Muscle of leg (tissue), 3 donors: ENCODE measurements at regions not wholly inside any gene's neighbourhood (a gene's known extent, or its start where the extent isn't known, plus 50 kb on each side); places are given as distances from the start of the nearest gene placed in this dataset.
"Not testable (repeated sequence)": the region's sequence is repeated elsewhere in the genome, so short reads cannot be mapped to it uniquely, and the experiment has no call there.

Source experiments
- DNase-seq: peaks from one replicate; pipeline ENCODE4 v3.0.0; 2013
- H3K27ac ChIP-seq: one replicate; pipeline ENCODE4 v1.5.1; 2013; ENCODE audit warnings: mild to moderate bottlenecking, low read length, control low read depth
- H3K27me3 ChIP-seq: one replicate; pipeline ENCODE4 v1.6.1; 2013; ENCODE audit warnings: low read length; ENCODE audit not compliant: control insufficient read depth, insufficient read depth
- H3K36me3 ChIP-seq: one replicate; pipeline ENCODE4 v1.6.1; 2013; ENCODE audit warnings: low read length; ENCODE audit not compliant: control insufficient read depth, insufficient read depth
- H3K4me1 ChIP-seq: one replicate; pipeline ENCODE4 v1.6.1; 2013; ENCODE audit warnings: low read length; ENCODE audit not compliant: control insufficient read depth, insufficient read depth
- H3K4me3 ChIP-seq: one replicate; pipeline ENCODE4 v1.5.1; 2013; ENCODE audit warnings: low read length, control low read depth
- H3K9me3 ChIP-seq: replicated peaks from 2 replicates; pipeline ENCODE4 v1.6.1; 2013; ENCODE audit warnings: low read depth, low read length; ENCODE audit not compliant: control insufficient read depth
- WGBS: methylation state at CpG from one replicate; pipeline ENCODE4 v1.1.5; 2013; ENCODE audit warnings: missing lambda C conversion rate; ENCODE audit not compliant: insufficient coverage; 5-methylcytosine and 5-hydroxymethylcytosine counted together

GRCh38 chr12:131459773-131460365 lies 251.0 kb upstream of the SFSWAP start:
- Histone ChIP-seq H3K27ac (no peak overlapping the region), H3K9me3 (no peaks in the 10 kb centered on the region), H3K4me3 (no peak overlapping the region), H3K27me3 (peaks cover 17% of the 10 kb centered on the region), H3K4me1 (no peaks in the 10 kb centered on the region), H3K36me3 (no peaks in the 10 kb centered on the region)
- 68% methylated on average over 10 of the region's 21 CpGs for WGBS
- no peak for DNase-seq

DNA sequence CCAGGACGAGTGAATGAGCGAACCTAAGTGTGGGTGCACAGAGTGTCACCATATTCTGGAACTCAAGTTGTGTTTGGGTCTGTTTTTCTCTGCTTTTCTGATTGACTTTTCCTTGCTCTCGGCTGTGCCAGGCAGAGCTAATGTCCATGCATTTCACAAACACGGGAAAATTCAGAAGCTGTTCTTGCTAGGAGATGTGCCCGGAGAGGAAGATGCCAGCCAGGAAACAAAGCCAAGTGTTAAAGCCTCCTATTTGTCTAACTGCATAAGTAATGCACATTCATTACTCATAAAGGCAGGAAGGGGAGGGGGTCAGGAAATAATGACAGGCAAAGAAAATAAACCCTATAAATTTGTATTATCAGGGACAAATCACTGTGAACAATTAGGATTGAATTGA lies 250.4 kb upstream of the SFSWAP start:
- H3K27ac ChIP-seq = no peak overlapping the region
- no peak overlapping the region for H3K4me3 ChIP-seq
- WGBS = no CpG with 5 or more reads among the region's 5 CpGs
- no peaks in the 10 kb centered on the region for H3K4me1 ChIP-seq
- peaks cover 17% of the 10 kb centered on the region for H3K27me3 ChIP-seq
- DNase-seq = peak; percentile 21
- H3K9me3 ChIP-seq = no peaks in the 10 kb centered on the region
- H3K36me3 ChIP-seq = no peaks in the 10 kb centered on the region

DNA sequence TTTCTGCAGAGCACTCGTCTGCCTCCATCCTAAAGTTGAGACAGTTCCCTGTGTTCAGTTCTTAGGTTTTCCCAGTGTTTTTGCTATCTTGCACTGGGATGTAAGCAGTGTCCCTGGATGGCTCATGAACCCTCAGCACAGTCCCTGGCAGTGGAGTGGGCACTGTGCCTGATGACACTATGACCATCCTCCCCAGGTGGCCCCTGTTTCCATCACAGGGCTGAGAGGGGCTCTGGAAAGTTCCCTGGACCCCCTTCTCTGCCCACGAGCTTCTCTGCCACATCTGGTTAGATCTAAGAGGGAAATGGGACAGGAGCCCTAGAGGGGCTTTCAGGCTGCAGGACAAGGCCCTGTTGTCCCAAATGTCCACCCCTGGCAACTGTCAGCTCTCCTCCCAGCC lies 249.8 kb upstream of the SFSWAP start:
- DNase-seq = no peak
- H3K4me3 ChIP-seq = no peak overlapping the region
- no peak overlapping the region for H3K27ac ChIP-seq
- H3K36me3 ChIP-seq = no peaks in the 10 kb centered on the region
- peaks cover 13% of the 10 kb centered on the region for H3K27me3 ChIP-seq
- no peaks in the 10 kb centered on the region for H3K4me1 ChIP-seq
- H3K9me3 ChIP-seq = no peaks in the 10 kb centered on the region
- 44% methylated on average over 1 of the region's 2 CpGs for WGBS

DNA sequence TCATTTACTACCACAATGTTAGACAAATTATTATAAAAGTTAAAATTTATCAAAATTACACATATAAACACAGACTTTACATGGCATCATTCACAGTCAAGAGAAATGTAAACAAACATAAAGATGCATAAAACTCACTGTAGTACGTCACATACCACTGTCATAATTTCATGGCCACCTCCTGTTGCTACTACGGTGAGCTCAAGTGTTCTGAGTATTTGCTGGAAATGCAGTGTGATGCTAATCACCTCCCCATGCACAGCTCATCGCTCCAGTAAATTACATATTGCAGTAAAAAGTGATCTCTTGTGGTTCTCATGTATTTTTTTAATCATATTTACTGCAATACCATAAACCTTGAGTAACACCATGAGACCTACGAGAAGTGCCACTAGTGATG lies 247.7 kb upstream of the SFSWAP start:
- DNase-seq = no peak
- no CpG with 5 or more reads among the region's 4 CpGs for WGBS
- Histone ChIP-seq H3K9me3 (no peaks in the 10 kb centered on the region), H3K27ac (no peak overlapping the region), H3K36me3 (no peaks in the 10 kb centered on the region), H3K4me1 (no peaks in the 10 kb centered on the region), H3K27me3 (peaks cover 13% of the 10 kb centered on the region), H3K4me3 (no peak overlapping the region)

DNA sequence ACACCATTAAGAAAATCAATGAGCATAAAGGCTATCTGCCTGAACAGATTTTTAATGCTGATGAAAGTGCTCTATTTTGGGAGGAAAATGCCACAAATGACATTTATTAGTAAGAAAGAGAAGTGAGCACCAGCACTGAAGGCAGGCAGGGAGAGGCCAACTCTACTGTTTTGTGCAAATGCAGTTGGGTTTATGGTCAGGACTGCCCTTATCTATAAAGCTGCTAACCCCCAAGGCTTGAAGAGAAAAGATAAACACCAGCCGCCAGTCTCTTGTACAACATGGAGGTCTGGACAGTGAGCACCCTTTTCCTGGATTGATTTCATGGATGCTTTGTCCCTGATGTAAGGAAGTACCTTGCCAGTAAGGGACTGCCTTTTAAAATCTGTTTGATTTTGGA lies 246.8 kb upstream of the SFSWAP start:
- 50% methylated on average over 1 of the region's 1 CpG for WGBS
- no peak for DNase-seq
- Histone ChIP-seq H3K4me3 (no peak overlapping the region), H3K27ac (no peak overlapping the region), H3K9me3 (no peaks in the 10 kb centered on the region), H3K36me3 (no peaks in the 10 kb centered on the region), H3K4me1 (no peaks in the 10 kb centered on the region), H3K27me3 (peaks cover 7% of the 10 kb centered on the region)

GRCh38 chr12:131466306-131466705 lies 244.6 kb upstream of the SFSWAP start:
- no peak for DNase-seq
- Histone ChIP-seq H3K27me3 (peaks cover 3% of the 10 kb centered on the region), H3K36me3 (no peaks in the 10 kb centered on the region), H3K27ac (no peak overlapping the region), H3K4me1 (no peaks in the 10 kb centered on the region), H3K4me3 (no peak overlapping the region), H3K9me3 (no peaks in the 10 kb centered on the region)
- WGBS = 96% methylated on average over 2 of the region's 5 CpGs

- Histone ChIP-seq H3K9me3 (no peaks in the 10 kb centered on the region), H3K36me3 (no peaks in the 10 kb centered on the region), H3K27ac (no peak overlapping the region), H3K4me3 (no peak overlapping the region), H3K4me1 (no peaks in the 10 kb centered on the region), H3K27me3 (peaks cover 3% of the 10 kb centered on the region)
- no peak for DNase-seq
- 80% methylated on average over 2 of the region's 4 CpGs for WGBS
These were observed 244.0 kb upstream of the SFSWAP start for GRCh38 chr12:131466932-131467331.

DNA sequence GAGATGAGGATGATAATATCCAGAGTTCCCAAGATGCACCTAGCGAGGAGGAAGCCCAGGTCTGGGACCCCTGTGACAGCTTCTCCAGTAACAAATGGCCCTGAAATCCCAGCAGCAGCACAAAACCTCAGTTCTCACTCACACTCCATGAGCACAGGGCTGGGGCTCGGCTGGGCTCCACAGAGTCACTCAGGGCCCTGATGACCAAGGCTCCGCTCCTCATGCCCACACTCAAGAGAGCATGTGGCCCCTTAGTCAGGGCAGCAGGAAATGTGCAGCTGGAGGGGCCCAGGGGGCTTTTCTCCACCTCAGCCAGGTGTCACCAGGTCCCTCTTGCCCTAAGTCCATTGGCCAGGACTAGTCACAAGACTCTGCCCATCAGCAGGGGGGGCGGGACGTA lies 242.7 kb upstream of the SFSWAP start:
- WGBS = 100% methylated on average over 1 of the region's 5 CpGs
- no peak overlapping the region for H3K4me3 ChIP-seq
- no peaks in the 10 kb centered on the region for H3K36me3 ChIP-seq
- H3K27ac ChIP-seq = no peak overlapping the region
- H3K4me1 ChIP-seq = no peaks in the 10 kb centered on the region
- no peak for DNase-seq
- H3K27me3 ChIP-seq = peaks cover 3% of the 10 kb centered on the region
- H3K9me3 ChIP-seq = no peaks in the 10 kb centered on the region

- H3K27me3 ChIP-seq, H3K9me3 ChIP-seq, H3K36me3 ChIP-seq, H3K27ac ChIP-seq, DNase-seq, H3K4me1 ChIP-seq, H3K4me3 ChIP-seq: not testable (repeated sequence)
- no CpG with 5 or more reads among the region's 10 CpGs for WGBS
These were observed 240.9 kb upstream of the SFSWAP start for GRCh38 chr12:131469945-131470344.

DNA sequence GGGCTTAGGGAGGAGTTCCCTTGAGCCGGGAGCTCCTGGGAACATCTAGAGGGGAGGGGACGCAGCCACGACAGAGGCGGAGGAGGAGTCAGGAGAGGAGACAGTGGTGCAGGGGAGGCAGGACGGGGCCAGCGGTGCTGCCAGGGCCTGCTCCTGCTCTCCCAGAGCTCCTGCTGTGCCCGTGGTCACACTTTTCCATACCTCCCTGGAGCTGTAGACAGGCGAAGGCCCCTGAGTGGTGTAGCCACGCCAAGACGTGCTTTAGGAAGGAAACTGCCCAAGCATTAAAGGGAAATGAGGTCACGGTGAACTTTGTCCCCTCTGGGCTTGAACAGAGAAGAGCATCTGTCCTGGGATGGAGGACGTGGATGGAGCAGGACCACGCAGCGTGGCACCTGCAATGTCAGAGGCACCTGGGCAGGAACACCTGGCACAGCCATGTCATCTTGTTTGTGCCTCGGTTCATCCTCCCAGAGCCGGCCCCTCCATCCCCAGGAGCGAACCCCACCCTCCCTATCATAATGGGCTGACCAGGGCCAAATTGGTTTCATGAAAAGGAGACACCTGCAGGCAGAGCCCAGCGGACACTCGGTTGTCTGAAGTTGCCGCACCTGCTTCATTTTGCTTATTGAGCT lies 239.5 kb upstream of the SFSWAP start:
- no peaks in the 10 kb centered on the region for H3K4me1 ChIP-seq
- 38% methylated on average over 7 of the region's 20 CpGs for WGBS

More for the DNA sequence above, 239.5 kb upstream of the SFSWAP start:
- H3K4me3 ChIP-seq = no peak overlapping the region
- H3K27ac ChIP-seq = no peak overlapping the region
- DNase-seq = no peak
- no peaks in the 10 kb centered on the region for H3K9me3 ChIP-seq
- H3K27me3 ChIP-seq = peaks cover 3% of the 10 kb centered on the region
- H3K36me3 ChIP-seq = no peaks in the 10 kb centered on the region
